ENCODE measurements at regions not wholly inside any gene's neighbourhood (a gene's known extent, or its start where the extent isn't known, plus 50 kb on each side); places are given as distances from the start of the nearest gene placed in this dataset.
"Not testable (repeated sequence)": the region's sequence is repeated elsewhere in the genome, so short reads cannot be mapped to it uniquely, and the experiment has no call there.

DNA sequence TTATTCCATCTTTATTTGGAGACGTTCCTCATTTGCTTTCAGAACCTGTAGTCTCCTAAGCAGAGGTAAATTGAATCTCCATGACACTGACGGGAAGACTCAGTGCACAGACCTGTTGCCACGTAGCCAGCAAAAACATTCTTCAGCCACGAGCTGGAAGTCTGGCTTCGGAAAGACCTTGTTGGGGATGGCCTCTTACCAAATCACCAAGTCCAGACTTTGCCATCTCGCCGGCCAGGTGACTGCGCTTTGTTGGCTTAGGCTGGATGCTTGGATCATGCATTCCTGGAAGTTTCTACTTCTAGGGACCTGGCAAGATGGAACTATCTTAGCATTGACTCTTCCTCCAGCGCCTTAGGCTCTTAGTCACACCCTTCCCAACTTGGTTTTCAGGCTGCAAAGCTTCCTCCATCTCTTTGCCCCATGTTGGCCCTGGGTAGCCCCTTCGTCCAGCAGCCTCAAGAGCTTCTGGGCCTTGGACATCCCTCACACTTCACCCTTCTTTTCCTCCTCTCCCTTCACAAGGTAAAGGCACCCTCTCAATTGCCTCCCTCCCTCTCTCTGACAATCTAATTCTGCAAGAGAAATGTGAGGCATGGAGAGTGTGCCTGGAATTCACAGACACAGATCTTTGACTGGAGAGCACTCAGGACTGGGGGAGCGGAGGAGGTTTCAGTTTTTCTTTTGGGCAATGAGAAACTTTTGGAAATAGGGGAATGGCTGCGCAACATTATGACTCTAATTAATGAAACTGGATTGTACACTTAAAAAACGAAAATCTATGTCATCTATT, 451.9 kb upstream of the MKI67 start:
- TF ChIP-seq CTCF (conservative IDR thresholded peaks at IDR 0.05; ENCODE audit: low read depth, low read length), result no peak
- no peak overlapping the region for H3K4me3 ChIP-seq (ENCODE audit: low read depth, low read length)
- DNase-seq (ENCODE audit: low read depth), result no peak

GRCh38 chr10:128578766-128579165, 452.5 kb upstream of the MKI67 start:
- DNase-seq (ENCODE audit: low read depth), result no peak
- no peak for TF ChIP-seq CTCF (conservative IDR thresholded peaks at IDR 0.05; ENCODE audit: low read depth, low read length)
- no peak overlapping the region for H3K4me3 ChIP-seq (ENCODE audit: low read depth, low read length)

DNA sequence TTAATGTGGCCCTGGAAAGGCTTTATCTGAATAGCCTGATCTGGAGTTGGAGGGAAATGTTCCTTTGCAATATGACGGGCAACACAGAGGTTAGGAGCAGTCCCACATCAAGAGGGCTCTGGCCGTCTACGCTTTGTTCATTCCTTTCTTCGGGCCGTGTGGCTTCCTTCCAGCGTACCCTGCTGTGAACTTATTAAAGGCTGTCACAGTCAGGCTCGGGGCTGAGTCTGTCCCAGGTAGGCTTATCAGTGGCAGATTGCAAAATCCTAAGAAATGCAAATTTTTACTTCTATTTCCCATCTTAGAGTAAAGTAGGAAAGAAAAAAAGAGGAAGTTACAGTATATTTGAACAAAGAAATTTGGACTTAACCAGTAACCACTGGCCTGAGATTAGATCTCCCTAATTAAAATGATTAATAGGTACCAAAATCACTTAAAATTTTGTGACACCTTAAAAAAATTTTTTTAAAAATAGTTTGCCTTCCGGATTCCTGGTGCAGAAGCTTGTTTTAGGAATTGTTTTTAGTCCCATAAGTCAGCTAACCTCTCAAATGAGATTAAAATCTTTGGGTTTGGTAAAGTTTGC, 453.1 kb upstream of the MKI67 start:
- no peak for DNase-seq (ENCODE audit: low read depth)
- no peak overlapping the region for H3K4me3 ChIP-seq (ENCODE audit: low read depth, low read length)
- no peak for TF ChIP-seq CTCF (conservative IDR thresholded peaks at IDR 0.05; ENCODE audit: low read depth, low read length)

DNA sequence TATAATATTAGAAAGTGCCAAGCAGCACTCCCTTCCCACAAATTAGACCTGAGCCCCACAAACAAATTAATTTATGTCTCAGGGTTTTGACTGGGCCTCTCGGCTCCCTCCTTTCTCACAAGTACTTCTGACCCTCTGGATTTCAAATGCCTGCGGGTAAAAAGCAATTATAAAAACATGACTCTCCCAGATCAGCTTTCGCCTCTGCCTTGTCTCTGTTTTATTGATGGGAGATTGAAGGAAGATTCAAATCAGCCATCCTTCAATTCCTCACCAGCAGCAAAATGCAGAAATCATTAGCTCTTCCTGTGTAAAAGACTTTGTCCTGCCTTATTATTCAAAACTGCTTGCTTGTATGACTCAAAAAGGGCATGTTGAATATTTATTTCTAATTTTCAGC, 453.7 kb upstream of the MKI67 start:
- DNase-seq (ENCODE audit: low read depth), result no peak
- H3K4me3 ChIP-seq (ENCODE audit: low read depth, low read length), result no peak overlapping the region
- TF ChIP-seq CTCF (conservative IDR thresholded peaks at IDR 0.05; ENCODE audit: low read depth, low read length), result no peak

GRCh38 chr10:128583125-128583524, 456.9 kb upstream of the MKI67 start:
- not testable (repeated sequence) for H3K4me3 ChIP-seq (ENCODE audit: low read depth, low read length); DNase-seq (ENCODE audit: low read depth)

DNA sequence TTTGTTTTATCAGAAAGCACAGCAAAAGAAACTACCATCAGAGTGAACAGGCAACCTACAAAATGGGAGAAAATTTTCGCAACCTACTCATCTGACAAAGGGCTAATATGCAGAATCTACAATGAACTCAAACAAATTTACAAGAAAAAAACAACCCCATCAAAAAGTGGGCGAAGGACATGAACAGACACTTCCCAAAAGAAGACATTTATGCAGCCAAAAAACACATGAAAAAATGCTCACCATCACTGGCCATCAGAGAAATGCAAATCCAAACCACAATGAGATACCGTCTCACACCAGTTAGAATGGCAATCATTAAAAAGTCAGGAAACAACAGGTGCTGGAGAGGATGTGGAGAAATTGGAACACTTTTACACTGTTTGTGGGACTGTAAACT, 460.4 kb upstream of the MKI67 start:
- DNase-seq (ENCODE audit: low read depth); H3K4me3 ChIP-seq (ENCODE audit: low read depth, low read length): not testable (repeated sequence)

DNA sequence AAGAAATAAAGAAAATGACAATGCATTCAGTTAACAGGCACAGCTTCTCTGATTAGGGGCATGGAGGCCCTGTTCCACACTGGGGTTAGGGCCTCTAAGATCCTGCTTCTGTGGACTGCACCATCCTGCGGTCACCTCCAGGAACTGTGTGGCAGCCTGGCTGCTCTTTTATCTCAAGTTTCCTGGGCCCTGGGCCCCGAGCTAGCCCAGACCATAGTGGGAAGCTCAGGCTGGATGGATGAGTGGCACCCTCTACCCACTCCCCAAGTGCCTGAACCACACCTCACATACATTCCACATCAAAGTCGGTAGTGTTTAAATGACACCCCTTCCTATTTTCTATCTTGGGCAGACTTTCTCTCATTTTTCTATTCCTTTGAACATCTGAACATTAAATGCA, 461.5 kb upstream of the MKI67 start:
- no peak for DNase-seq (ENCODE audit: low read depth)
- H3K4me3 ChIP-seq (ENCODE audit: low read depth, low read length), result no peak overlapping the region
- TF ChIP-seq CTCF (conservative IDR thresholded peaks at IDR 0.05; ENCODE audit: low read depth, low read length), result no peak

DNA sequence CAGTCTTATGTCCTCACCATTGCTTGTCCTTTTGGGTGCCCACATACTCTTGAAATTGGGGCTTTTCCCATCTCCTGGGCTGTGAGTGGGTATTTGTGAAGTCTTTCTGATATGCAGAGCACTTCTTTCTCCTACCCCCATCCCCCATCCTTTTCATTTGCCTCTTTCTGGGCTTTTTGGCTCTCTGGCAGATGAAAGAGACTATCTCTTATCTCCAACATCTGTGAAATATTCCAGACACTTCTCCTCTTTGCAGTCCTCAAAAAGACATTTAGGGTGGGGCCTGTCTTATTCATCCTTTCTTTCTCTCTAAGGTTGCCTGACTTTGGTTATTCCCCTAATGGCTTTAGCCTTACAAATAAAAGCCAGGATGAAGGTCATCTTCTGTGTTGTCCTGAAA, 462.2 kb upstream of the MKI67 start:
- no peak for DNase-seq (ENCODE audit: low read depth)
- H3K4me3 ChIP-seq (ENCODE audit: low read depth, low read length), result no peak overlapping the region
- no peak for TF ChIP-seq CTCF (conservative IDR thresholded peaks at IDR 0.05; ENCODE audit: low read depth, low read length)
